SK-N-MC (cell line): ENCODE measurements at regions not wholly inside any gene's neighbourhood (a gene's known extent, or its start where the extent isn't known, plus 50 kb on each side); places are given as distances from the start of the nearest gene placed in this dataset.

ENCODE experiments used
- DNase-seq: peaks from one replicate; pipeline ENCODE4 v3.0.0-alpha.2; 2011; ENCODE audit warnings: low read depth, low spot score
- H3K27ac ChIP-seq: fragments of 200-600 bp; sonication (generic); 2 replicates; pipeline ENCODE4 v1.5.1; 2016; ENCODE audit warnings: mixed run types
- H3K36me3 ChIP-seq: fragments of 200-600 bp; sonication (generic); 2 replicates; pipeline ENCODE4 v1.6.1; 2017; ENCODE audit warnings: antibody characterized with exemption, low read length, mixed read lengths; ENCODE audit not compliant: insufficient read depth
- H3K4me3 ChIP-seq: fragments of 200-600 bp; sonication (generic); 2 replicates; pipeline ENCODE4 v1.5.1; 2016
- H3K9ac ChIP-seq: fragments of 200-600 bp; sonication (generic); 2 replicates; pipeline ENCODE4 v1.8.0; 2017; ENCODE audit warnings: mixed run types, mixed read lengths; ENCODE audit not compliant: insufficient read length
- H3K9me3 ChIP-seq: fragments of 200-600 bp; sonication (generic); 2 replicates; pipeline ENCODE4 v1.6.1; 2017; ENCODE audit warnings: low read depth, mild to moderate bottlenecking, antibody characterized with exemption, low read length, moderate library complexity, mixed read lengths
- EZH2 ChIP-seq: fragments of 200-600 bp; sonication (generic); IDR thresholded peaks from one replicate; pipeline ENCODE4 v1.6.1; 2017; ENCODE audit warnings: antibody characterized with exemption
- FOXP2 ChIP-seq: optimal IDR thresholded peaks from 2 replicates; pipeline ENCODE3; 2011; ENCODE audit warnings: mild to moderate bottlenecking, moderate library complexity; ENCODE audit not compliant: insufficient read depth; ENCODE audit errors: extremely low read length, control extremely low read depth
- POLR2AphosphoS5 ChIP-seq: IDR thresholded peaks from 2 replicates; pipeline ENCODE4 v1.6.1; 2012; ENCODE audit warnings: mild to moderate bottlenecking, low read depth, low read length, borderline replicate concordance

DNA sequence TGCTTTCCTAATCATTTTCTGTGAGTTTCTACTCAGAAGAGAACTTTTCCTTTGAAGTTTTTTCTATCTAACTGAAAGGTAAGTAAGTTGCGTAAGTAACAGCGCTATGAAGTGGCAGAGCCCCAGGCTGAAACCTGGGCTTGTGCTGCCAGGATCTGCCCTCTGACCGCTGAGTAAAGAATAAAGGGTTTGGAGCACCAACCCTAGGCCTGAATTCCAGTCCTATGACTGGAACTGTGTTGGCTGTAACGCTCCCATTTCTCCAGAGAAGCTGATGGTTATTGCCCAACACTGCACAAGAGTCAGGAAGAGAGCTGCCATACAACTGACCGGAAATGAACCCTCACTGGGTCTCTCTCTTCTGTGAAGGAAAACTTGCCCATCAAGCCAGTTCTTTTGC lies 87.0 kb downstream of the FOXB1 start:
- Histone ChIP-seq H3K27ac (no peak overlapping the region), H3K9me3 (no peaks in the 10 kb centered on the region), H3K9ac (no peak overlapping the region), H3K4me3 (no peak overlapping the region), H3K36me3 (no peaks in the 10 kb centered on the region)
- DNase-seq = no peak
- TF ChIP-seq EZH2 (no peak), POLR2AphosphoS5 (no peak), FOXP2 (no peak)

DNA sequence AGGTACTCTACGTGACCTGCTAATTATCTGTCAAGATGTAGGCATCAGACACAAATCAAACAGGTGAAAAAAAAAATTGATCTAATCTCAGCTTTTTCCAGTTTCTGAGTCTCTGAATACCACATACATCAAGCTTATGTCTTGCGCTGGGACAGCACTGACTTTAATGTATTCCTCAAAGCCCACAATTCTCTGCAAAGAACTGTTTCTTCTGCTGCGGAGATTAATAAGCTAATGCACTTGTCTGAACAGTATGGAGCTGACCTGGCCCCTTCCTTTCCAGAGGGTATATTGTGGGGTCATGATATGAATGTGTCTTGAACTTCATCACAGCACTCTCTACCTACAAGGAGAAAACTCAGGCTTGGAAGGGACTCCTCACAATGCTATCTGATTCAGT lies 87.8 kb downstream of the FOXB1 start:
- no peak overlapping the region for H3K4me3 ChIP-seq
- DNase-seq = no peak
- no peak for TF ChIP-seq FOXP2
- no peak for TF ChIP-seq POLR2AphosphoS5
- no peak for TF ChIP-seq EZH2
- H3K27ac ChIP-seq = no peak overlapping the region
- no peak overlapping the region for H3K9ac ChIP-seq
- H3K9me3 ChIP-seq = no peaks in the 10 kb centered on the region
- H3K36me3 ChIP-seq = no peaks in the 10 kb centered on the region

DNA sequence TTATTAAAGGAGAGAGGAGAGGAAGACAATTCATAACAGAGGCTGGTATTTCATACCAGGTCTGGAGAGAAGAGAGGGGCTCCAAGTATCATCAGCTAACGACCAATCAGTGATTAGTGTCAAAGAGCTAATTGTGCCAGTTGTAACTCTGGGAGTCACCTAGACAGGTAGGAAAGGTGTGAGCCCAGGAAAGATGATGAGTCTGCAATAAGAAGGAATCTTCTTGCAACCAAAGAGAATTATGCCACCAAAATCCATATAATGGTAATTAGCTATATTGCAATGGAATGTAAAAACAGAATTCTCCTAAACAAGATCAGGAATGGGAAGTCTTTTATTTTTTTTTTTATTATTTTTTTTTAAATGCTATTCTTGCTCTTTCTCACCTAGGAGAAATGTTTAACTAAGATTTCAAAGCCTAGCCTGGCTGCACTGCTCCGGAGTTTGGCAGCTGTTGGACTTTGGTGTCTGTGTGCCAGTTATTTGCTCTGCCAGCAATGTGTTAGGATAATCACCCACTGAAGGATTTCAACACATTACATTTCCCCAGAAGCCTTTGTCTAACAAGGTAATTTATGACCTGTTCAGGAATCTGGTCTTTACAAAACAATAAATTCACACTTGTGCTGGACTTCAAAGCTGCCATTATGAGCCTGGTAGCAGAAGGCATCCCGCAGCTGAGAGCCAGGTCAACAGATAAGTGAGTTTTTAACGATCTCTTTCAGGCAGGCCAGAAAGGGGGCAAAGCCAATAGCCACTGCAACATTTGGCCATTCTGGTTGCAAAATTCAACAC lies 89.4 kb downstream of the FOXB1 start:
- TF ChIP-seq FOXP2 = no peak
- Histone ChIP-seq H3K27ac (no peak overlapping the region), H3K36me3 (no peaks in the 10 kb centered on the region), H3K4me3 (no peak overlapping the region), H3K9me3 (no peaks in the 10 kb centered on the region), H3K9ac (no peak overlapping the region)
- DNase-seq = no peak

DNA sequence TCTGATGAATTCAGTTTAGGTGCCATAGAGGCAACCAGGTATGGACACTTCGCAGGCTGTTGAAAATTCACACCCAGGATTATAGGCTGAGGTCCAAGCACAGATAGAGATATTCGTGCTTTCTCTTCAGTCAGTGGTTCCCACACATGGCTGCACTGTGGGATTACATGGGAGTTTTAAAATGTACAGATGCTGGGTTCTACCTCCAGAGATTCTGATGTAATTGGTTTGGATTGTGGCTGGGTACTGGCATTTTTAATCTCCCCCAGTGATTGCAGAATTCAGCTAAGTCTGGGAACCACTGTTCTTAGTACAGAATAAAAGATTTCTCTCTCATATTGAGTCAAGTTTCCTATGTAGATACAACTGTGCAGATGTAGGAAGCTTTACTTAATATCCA lies 91.6 kb downstream of the FOXB1 start:
- Histone ChIP-seq H3K9ac (no peak overlapping the region), H3K9me3 (no peaks in the 10 kb centered on the region), H3K36me3 (no peaks in the 10 kb centered on the region), H3K4me3 (no peak overlapping the region), H3K27ac (no peak overlapping the region)
- no peak for TF ChIP-seq POLR2AphosphoS5
- no peak for TF ChIP-seq EZH2
- no peak for TF ChIP-seq FOXP2
- no peak for DNase-seq

DNA sequence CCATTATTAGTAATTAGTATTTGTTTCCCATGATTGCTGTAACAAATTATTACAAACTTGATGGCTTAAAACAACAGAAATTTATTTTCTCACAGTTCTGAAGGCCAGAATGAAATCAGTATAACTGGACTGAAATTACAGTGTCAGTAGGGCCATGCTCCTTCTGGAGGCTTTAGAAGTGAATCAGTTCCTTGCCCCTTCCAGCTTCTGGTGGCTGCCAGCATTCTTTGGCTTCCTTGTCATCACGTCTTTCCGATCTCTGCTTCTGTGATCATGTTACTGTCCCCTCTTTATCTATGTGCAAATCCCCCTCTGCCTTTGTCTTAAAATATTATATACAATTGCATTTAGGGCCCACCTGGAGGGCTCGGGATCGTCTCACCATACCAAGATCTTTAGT lies 92.0 kb downstream of the FOXB1 start:
- Histone ChIP-seq H3K9me3 (no peaks in the 10 kb centered on the region), H3K36me3 (no peaks in the 10 kb centered on the region), H3K4me3 (no peak overlapping the region), H3K9ac (no peak overlapping the region), H3K27ac (no peak overlapping the region)
- TF ChIP-seq POLR2AphosphoS5 (no peak), EZH2 (no peak), FOXP2 (no peak)
- no peak for DNase-seq

DNA sequence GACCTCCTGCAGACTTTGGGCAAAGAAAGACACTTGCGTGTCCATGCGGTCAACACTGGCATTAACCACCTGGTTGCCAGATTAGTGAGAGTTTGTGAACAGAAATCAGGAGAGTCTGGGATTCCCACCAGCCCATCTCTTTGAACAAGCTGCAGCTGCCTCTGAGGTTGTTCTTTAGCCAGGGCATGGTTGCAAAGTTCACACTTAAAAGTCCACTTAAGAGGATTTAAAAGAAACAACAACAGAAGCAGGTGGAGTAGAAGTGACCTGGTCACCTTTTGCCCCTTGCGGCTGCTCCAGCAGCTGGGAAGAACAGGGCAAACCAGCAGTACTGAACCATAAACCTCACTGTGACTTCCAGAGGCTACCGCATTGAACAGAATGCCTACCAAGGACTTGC lies 97.3 kb downstream of the FOXB1 start:
- Histone ChIP-seq H3K4me3 (no peak overlapping the region), H3K9me3 (no peaks in the 10 kb centered on the region; the same call in 1 of the 2 replicates), H3K27ac (no peak overlapping the region), H3K9ac (no peak overlapping the region), H3K36me3 (no peaks in the 10 kb centered on the region)
- TF ChIP-seq FOXP2 (no peak), EZH2 (no peak), POLR2AphosphoS5 (no peak)
- no peak for DNase-seq

DNA sequence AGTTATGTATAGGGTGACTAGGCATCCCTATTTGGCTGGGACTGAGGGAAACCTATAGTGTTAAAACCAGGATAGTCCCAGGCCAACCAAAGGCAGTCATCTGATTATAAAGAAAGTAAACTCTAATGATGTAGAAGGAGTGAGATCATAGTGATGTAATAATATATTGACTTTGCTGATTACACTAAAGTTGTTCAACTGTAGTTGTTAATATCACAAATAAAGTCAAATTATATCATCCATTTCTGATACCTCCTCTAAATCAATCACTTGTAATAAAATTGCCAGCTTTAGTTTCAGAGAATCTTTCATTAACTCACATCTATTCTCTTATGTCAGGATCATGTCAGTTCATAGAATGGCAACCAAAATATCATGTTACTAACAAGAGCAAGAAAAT lies 98.6 kb downstream of the FOXB1 start:
- no peak overlapping the region for H3K4me3 ChIP-seq
- no peak for TF ChIP-seq FOXP2
- no peak for TF ChIP-seq POLR2AphosphoS5
- no peak for TF ChIP-seq EZH2
- H3K9ac ChIP-seq = no peak overlapping the region
- H3K9me3 ChIP-seq = no peaks in the 10 kb centered on the region; the same call in 1 of the 2 replicates
- H3K36me3 ChIP-seq = no peaks in the 10 kb centered on the region
- no peak for DNase-seq
- no peak overlapping the region for H3K27ac ChIP-seq

DNA sequence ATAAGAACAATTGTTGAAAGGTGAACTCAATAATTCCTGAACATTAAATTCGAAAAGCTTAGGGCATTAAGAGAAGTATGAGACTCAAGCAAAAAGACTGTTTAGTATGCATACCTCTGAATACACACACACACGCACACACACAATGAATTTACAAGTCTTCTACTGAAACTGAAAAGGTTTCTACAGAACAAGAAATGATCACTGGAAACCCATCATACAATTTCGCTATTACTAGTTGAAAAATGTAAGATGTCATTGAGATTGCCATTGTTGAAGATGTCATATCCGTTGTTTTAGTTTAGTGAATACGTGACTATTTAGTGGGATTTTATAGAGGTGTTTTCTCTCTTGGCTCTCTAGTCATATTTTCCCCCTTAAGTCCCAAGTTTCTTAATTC lies 106.8 kb downstream of the FOXB1 start:
- H3K27ac ChIP-seq = no peak overlapping the region
- H3K9ac ChIP-seq = no peak overlapping the region
- no peak for DNase-seq
- no peak for TF ChIP-seq EZH2
- no peak for TF ChIP-seq POLR2AphosphoS5
- TF ChIP-seq FOXP2 = no peak
- no peaks in the 10 kb centered on the region for H3K36me3 ChIP-seq
- H3K4me3 ChIP-seq = no peak overlapping the region
- H3K9me3 ChIP-seq = no peaks in the 10 kb centered on the region; the same call in 1 of the 2 replicates
